Lung (tissue), 11 donors: ENCODE measurements at regions not wholly inside any gene's neighbourhood (a gene's known extent, or its start where the extent isn't known, plus 50 kb on each side); places are given as distances from the start of the nearest gene placed in this dataset.

ENCODE experiments used
- ATAC-seq: fragments of 200-7000 bp; cut with Tn5 transposase; one replicate; pipeline ENCODE4 v1.9.1; 2020; ENCODE audit warnings: moderate number of reproducible peaks; ENCODE audit not compliant: insufficient read depth, low FRiP score
- DNase-seq, 3 donors: peaks; one replicate each; pipeline ENCODE4 v3.0.0-alpha.2; 2013 to 2017
- H3K27ac ChIP-seq, 2 donors: one replicate each; pipeline ENCODE4 v1.5.1; 2013; ENCODE audit warnings: mild to moderate bottlenecking in 2 of 2, moderate library complexity in 2 of 2, control low read depth in 1 of 2, inconsistent platforms in 1 of 2, low read depth in 1 of 2, low read length in 1 of 2
- H3K27me3 ChIP-seq, 3 donors: one replicate each; pipeline ENCODE4 v1.5.1; 2013; ENCODE audit warnings: low read length in 2 of 3; ENCODE audit not compliant: control insufficient read depth in 3 of 3, insufficient read depth in 3 of 3
- H3K36me3 ChIP-seq, 4 donors: one replicate each; pipeline ENCODE4 v1.5.1; 2013; ENCODE audit warnings: low read length in 4 of 4, mild to moderate bottlenecking in 1 of 4, moderate library complexity in 1 of 4; ENCODE audit not compliant: control insufficient read depth in 4 of 4, insufficient read depth in 4 of 4
- H3K4me1 ChIP-seq, 5 donors: one replicate each; pipeline ENCODE4 v1.5.1; 2013; ENCODE audit warnings: low read length in 5 of 5, mild to moderate bottlenecking in 2 of 5, moderate library complexity in 1 of 5; ENCODE audit not compliant: control insufficient read depth in 5 of 5, insufficient read depth in 5 of 5
- H3K4me3 ChIP-seq: one replicate; pipeline ENCODE4 v1.5.1; 2013; ENCODE audit warnings: mild to moderate bottlenecking, control low read depth, moderate library complexity
- H3K9ac ChIP-seq, 2 donors: one replicate each; pipeline ENCODE4 v1.5.1; 2013; ENCODE audit warnings: low read length in 2 of 2, control low read depth in 1 of 2; ENCODE audit not compliant: insufficient read depth in 1 of 2
- H3K9me3 ChIP-seq, 4 donors: one replicate each; pipeline ENCODE4 v1.5.1; 2013; ENCODE audit warnings: low read length in 3 of 4, mild to moderate bottlenecking in 1 of 4, moderate library complexity in 1 of 4; ENCODE audit not compliant: control insufficient read depth in 4 of 4, insufficient read depth in 3 of 4
- CTCF ChIP-seq: IDR thresholded peaks from 2 replicates; pipeline ENCODE4 v1.5.1; 2012; ENCODE audit warnings: mild to moderate bottlenecking; ENCODE audit errors: control extremely low read depth, extremely low read depth
- WGBS, 2 donors: extraction: QIAGEN DNeasy Blood & Tissue Kit; methylation state at CpG; one replicate each; pipeline ENCODE4 v1.1.7; 2013; 5-methylcytosine and 5-hydroxymethylcytosine counted together
- donor health status: control.
- donor health status: control.
- donor health status: Bipolar disorder and iron deficiency.
- donor health status: healthy.
- donor health status: DM: yes; HTN: yes; CAD: no.

- Histone ChIP-seq H3K27me3 (no peaks in the 10 kb centered on the region), H3K9ac (no peak overlapping the region), H3K27ac (no peak overlapping the region), H3K4me3 (no peak overlapping the region), H3K9me3 (no peaks in the 10 kb centered on the region), H3K4me1 (no peaks in the 10 kb centered on the region), H3K36me3 (no peaks in the 10 kb centered on the region)
- DNase-seq (no peak), ATAC-seq (no peak)
- no peak for TF ChIP-seq CTCF
- WGBS, 2 donors: 78 to 79% methylated on average over 3 of the region's 3 CpGs
Measured at GRCh38 chr6:77326029-77326428, 137.3 kb downstream of the HTR1B start.

GRCh38 chr6:77324866-77325265 is 138.4 kb downstream of the HTR1B start:
- TF ChIP-seq CTCF: no peak
- H3K36me3 ChIP-seq: no peaks in the 10 kb centered on the region
- H3K4me3 ChIP-seq: no peak overlapping the region
- 82 to 88% methylated on average over 1 of the region's 1 CpG for WGBS, 2 donors
- no peak overlapping the region for H3K27ac ChIP-seq
- H3K9ac ChIP-seq: no peak overlapping the region
- H3K4me1 ChIP-seq: no peaks in the 10 kb centered on the region
- no peak for ATAC-seq
- no peaks in the 10 kb centered on the region for H3K9me3 ChIP-seq
- DNase-seq: no peak
- H3K27me3 ChIP-seq: no peaks in the 10 kb centered on the region

GRCh38 chr6:77322604-77323003 is 140.7 kb downstream of the HTR1B start:
- H3K4me3 ChIP-seq: no peak overlapping the region
- no peaks in the 10 kb centered on the region for H3K4me1 ChIP-seq
- ATAC-seq (no peak), DNase-seq (no peak)
- H3K27me3 ChIP-seq: no peaks in the 10 kb centered on the region
- no peak for TF ChIP-seq CTCF
- H3K27ac ChIP-seq: no peak overlapping the region
- H3K9ac ChIP-seq: no peak overlapping the region
- H3K36me3 ChIP-seq: no peaks in the 10 kb centered on the region
- H3K9me3 ChIP-seq: no peaks in the 10 kb centered on the region
- WGBS, 2 donors: 89 to 91% methylated on average over 3 of the region's 3 CpGs

GRCh38 chr6:77318256-77318655 is 145.0 kb downstream of the HTR1B start:
- DNase-seq (no peak), ATAC-seq (no peak)
- H3K36me3 ChIP-seq: no peaks in the 10 kb centered on the region
- no peak overlapping the region for H3K27ac ChIP-seq
- H3K27me3 ChIP-seq: no peaks in the 10 kb centered on the region
- no peak overlapping the region for H3K9ac ChIP-seq
- H3K4me3 ChIP-seq: no peak overlapping the region
- no peaks in the 10 kb centered on the region for H3K9me3 ChIP-seq
- WGBS, 2 donors: 64 to 71% methylated on average over 1 of the region's 1 CpG
- no peaks in the 10 kb centered on the region for H3K4me1 ChIP-seq
- TF ChIP-seq CTCF: no peak
